ENCODE measurements at regions not wholly inside any gene's neighbourhood (a gene's known extent, or its start where the extent isn't known, plus 50 kb on each side); places are given as distances from the start of the nearest gene placed in this dataset.
"Not testable (repeated sequence)": the region's sequence is repeated elsewhere in the genome, so short reads cannot be mapped to it uniquely, and the experiment has no call there.

DNA sequence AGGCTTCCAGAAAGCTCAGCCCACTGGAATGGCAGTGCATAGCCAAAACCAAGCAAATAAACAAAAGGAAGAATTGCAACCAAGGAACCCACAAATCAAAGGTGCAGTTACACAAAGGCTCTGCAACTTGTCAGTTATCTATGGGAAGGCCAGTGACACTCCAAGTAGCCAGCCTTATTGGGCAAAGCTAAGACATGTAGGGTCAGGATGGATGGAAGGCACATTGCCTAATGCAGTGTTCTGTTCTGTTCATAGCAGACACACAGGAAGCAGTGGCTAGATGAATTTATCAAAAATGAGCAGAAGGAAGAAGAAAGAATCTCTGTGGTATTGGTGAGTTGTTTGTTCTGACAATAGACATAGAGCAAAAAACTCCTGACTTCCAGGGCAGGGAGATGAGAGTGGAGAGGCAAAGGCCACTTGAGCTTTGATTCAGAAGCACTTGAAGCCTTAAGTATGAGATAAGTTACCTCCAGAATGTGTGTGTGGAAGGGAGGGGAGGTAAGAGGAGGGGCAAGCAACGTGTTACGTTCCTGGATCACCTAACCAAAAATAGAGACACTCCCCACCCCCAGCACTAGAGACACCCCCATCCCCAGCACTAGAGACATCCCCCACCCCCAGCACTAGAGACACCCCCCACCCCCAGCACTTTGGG, 57.9 kb upstream of the AKAP12 start:
- CTCF ChIA-PET = no interaction called here
- Mint-ChIP-seq H3K4me1 (ENCODE audit: low read depth) (no peaks in the 10 kb centered on the region), H3K27ac (no peak overlapping the region), H3K4me3 (no peak overlapping the region), H3K36me3 (ENCODE audit: low read depth) (no peaks in the 10 kb centered on the region), H3K27me3 (peaks cover 3% of the 10 kb centered on the region), H3K9me3 (peaks cover 2% of the 10 kb centered on the region)
- POLR2A ChIA-PET = no interaction called here
- TF ChIP-seq, protein P1, sequence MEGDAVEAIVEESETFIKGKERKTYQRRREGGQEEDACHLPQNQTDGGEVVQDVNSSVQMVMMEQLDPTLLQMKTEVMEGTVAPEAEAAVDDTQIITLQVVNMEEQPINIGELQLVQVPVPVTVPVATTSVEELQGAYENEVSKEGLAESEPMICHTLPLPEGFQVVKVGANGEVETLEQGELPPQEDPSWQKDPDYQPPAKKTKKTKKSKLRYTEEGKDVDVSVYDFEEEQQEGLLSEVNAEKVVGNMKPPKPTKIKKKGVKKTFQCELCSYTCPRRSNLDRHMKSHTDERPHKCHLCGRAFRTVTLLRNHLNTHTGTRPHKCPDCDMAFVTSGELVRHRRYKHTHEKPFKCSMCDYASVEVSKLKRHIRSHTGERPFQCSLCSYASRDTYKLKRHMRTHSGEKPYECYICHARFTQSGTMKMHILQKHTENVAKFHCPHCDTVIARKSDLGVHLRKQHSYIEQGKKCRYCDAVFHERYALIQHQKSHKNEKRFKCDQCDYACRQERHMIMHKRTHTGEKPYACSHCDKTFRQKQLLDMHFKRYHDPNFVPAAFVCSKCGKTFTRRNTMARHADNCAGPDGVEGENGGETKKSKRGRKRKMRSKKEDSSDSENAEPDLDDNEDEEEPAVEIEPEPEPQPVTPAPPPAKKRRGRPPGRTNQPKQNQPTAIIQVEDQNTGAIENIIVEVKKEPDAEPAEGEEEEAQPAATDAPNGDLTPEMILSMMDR (IDR thresholded peaks at IDR 0.05) = no peak
- no peak for ATAC-seq
- intact Hi-C loops (cut with micrococcal nuclease) = no loop called here
- no peak for DNase-seq

DNA sequence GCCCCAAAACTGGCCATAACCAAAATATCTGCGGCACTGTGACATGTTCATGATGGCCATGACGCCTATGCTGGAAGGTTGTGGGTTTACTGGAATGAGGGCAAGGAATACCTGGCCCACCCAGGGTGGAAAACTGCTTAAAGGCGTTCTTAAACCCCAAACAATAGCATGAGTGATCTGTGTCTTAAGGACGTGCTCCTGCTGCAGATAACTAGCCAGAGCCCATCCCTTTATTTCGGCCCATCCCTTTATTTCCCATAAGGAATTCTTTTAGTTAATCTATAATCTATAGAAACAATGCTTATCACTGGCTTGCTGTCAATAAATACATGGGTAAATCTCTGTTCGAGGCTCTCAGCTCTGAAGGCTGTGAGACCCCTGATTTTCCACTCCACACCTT, 56.8 kb upstream of the AKAP12 start:
- H3K27ac Mint-ChIP-seq; POLR2A ChIA-PET; H3K4me1 Mint-ChIP-seq (ENCODE audit: low read depth); H3K4me3 Mint-ChIP-seq; H3K27me3 Mint-ChIP-seq; DNase-seq; H3K36me3 Mint-ChIP-seq (ENCODE audit: low read depth); intact Hi-C loops (cut with micrococcal nuclease); ATAC-seq; H3K9me3 Mint-ChIP-seq: not testable (repeated sequence)
- CTCF ChIA-PET = interaction anchor here (1.3 kb wide), 1 partner anchor 141 kb away, joined by 4 read pairs; no protein-coding TSS in a partner anchor

GRCh38 chr6:151185148-151185547, 54.6 kb upstream of the AKAP12 start:
- H3K4me1 Mint-ChIP-seq (ENCODE audit: low read depth) = no peaks in the 10 kb centered on the region
- intact Hi-C loops (cut with micrococcal nuclease) = no loop called here
- H3K4me3 Mint-ChIP-seq = no peak overlapping the region
- no peaks in the 10 kb centered on the region for H3K36me3 Mint-ChIP-seq (ENCODE audit: low read depth)
- POLR2A ChIA-PET = no interaction called here
- ATAC-seq = no peak
- H3K9me3 Mint-ChIP-seq = peaks cover 2% of the 10 kb centered on the region
- peaks cover 2% of the 10 kb centered on the region for H3K27me3 Mint-ChIP-seq
- TF ChIP-seq, protein P1 (IDR thresholded peaks at IDR 0.05) = no peak
- CTCF ChIA-PET = no interaction called here
- no peak overlapping the region for H3K27ac Mint-ChIP-seq
- DNase-seq = no peak

DNA sequence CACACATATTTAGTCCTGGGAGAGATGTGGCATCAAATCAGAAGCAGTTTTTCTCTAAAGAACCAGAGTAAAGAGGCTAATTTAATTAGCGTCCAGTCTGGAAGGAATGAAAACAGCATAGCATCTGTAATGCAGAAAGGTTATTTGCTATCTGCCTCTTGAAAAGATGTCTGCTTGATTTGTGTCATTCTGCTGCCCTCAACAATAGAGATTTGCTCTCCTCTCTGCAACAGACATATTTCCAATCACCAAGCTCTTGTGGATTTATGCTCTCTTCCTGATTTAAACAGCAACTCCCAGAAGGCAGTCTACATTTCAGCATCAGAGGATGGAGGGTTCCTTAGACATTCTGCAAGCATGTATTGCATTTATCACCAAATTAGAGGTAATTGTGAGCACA, 53.5 kb upstream of the AKAP12 start:
- H3K9me3 Mint-ChIP-seq = peaks cover 2% of the 10 kb centered on the region
- POLR2A ChIA-PET = no interaction called here
- H3K27ac Mint-ChIP-seq = no peak overlapping the region
- peaks cover 4% of the 10 kb centered on the region for H3K27me3 Mint-ChIP-seq
- ATAC-seq (no peak), DNase-seq (no peak)
- CTCF ChIA-PET = interaction anchor here (1.7 kb wide), 1 partner anchor 9 kb away, joined by 3 read pairs; no protein-coding TSS in a partner anchor
- intact Hi-C loops (cut with micrococcal nuclease) = no loop called here
- no peaks in the 10 kb centered on the region for H3K36me3 Mint-ChIP-seq (ENCODE audit: low read depth)
- TF ChIP-seq, protein P1 (IDR thresholded peaks at IDR 0.05) = no peak
- H3K4me3 Mint-ChIP-seq = no peak overlapping the region
- no peaks in the 10 kb centered on the region for H3K4me1 Mint-ChIP-seq (ENCODE audit: low read depth)

DNA sequence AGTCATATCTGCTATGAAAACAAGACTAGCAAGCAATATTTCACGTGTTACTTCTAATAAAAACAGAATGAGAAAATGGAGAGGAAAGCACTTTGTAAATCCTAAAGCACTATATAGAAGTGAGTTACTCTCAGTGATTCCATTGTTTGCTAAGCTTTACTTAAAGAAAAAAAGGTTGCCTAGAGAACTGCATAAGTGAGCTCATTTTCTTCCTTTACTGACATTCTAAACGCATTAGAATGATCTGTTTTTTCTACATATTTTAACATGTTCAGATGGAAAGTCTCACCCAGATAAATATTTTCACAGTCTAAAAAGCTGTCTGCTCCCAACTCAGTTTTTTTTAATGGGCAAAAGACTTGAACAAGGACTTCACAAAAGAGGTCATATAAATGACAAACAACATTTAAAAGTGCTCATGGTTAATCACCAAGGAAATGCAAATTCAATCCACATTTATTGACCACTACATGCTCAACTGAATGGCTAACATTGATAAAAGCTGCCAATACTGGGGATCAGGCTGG, 52.9 kb upstream of the AKAP12 start:
- CTCF ChIA-PET = interaction anchor here (0.7 to 1.7 kb wide), 2 partner anchors 8 to 138 kb away, joined by 3 to 4 read pairs; no protein-coding TSS in a partner anchor
- no peaks in the 10 kb centered on the region for H3K4me1 Mint-ChIP-seq (ENCODE audit: low read depth)
- peaks cover 2% of the 10 kb centered on the region for H3K9me3 Mint-ChIP-seq
- POLR2A ChIA-PET = no interaction called here
- no peak for DNase-seq
- peaks cover 8% of the 10 kb centered on the region for H3K27me3 Mint-ChIP-seq
- TF ChIP-seq, protein P1 (IDR thresholded peaks at IDR 0.05) = no peak
- intact Hi-C loops (cut with micrococcal nuclease) = no loop called here
- no peak for ATAC-seq
- no peaks in the 10 kb centered on the region for H3K36me3 Mint-ChIP-seq (ENCODE audit: low read depth)
- H3K27ac Mint-ChIP-seq = no peak overlapping the region
- no peak overlapping the region for H3K4me3 Mint-ChIP-seq
